NCI-H524 (cell line): ENCODE measurements at regions not wholly inside any gene's neighbourhood (a gene's known extent, or its start where the extent isn't known, plus 50 kb on each side); places are given as distances from the start of the nearest gene placed in this dataset.

Experiments
- DNase-seq, 2 experiments: peaks; one replicate each; lab custom pipeline; 2025; lab: John Stamatoyannopoulos, UW

DNA sequence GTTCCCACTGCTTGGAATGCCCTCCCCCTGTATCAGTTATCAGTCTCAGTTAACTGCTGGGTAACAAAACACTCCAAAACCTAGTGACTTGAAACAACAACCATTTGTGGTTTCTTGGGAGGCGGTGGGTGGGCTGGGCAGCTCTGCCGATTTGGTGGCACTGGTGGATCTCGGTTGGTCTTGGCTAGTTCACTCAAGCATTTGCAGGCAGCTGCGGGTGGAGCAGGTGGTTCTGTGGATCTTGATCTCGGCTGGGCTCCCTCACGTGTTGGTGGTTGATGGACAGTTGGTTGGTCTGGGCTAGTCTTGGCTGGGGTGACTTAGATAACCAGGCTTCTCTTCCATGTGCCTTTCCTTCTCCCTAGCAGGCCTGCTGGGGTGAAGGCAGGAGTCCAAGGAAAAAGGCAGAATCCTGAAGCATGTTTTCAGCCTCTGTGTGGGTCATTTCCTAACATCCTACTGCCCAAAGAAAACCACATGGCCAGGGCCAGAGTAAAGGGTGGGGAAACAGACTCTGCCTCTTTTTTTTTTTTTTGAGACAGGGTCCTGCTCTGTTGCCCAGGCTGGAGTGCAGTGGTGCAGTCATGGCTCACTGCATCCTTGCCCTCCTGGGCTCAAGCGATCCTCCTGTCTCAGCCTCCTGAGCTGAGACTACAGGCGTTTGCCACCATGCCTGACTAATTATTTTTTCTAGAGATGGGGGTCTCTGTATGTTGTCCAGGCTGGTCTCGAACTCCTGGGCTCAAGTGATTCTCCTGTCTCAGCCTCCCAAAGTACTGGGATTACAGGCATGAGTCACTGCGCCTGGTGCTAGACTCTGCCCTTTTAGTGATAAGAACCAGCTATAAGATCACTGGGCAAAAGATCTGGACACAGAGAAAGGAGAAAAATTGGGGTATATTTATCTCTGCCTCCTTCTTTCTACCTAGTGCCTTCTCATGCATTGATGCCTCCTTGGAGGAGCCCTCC lies 183.7 kb downstream of the RGS3 start:
- DNase-seq = no peak

DNA sequence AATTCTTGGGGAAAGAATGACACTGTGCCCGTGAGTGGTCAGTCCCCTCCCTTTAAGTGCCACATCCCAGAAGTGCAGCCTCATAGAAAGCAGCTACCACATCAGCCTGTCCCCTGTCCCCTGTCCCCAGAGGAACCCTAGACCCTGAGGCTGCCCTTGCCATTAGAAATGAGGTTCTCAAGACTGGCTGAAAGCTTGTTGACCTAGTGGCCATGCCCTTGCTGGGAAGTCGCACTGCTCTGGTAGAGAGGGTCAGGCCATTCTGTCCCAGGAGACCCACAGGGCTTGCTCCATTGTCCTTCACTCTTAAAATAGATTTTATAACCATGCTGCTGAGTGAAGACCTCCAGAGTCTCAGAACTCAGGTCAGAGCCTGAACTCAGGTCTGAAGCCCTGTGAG lies 184.5 kb downstream of the RGS3 start:
- no peak for DNase-seq

DNA sequence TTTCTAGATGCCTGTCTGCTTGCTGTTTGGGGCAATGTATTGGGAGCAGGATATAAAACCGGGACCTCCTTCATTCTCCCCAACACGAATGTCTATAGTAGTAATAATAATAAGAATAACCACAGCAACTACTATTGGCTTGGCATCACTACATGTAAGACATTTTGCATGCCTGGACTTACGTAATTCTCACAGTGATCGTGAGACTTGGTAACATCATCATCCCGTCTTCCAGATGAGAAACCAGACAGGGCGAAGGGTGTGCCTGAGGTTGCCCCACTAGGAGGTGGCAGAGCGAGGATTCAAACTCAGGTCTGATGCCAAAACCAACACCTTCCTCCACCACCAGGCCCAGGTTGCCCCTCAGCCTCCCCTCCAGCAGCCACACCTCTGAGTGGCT lies 185.1 kb downstream of the RGS3 start:
- DNase-seq = no peak

DNA sequence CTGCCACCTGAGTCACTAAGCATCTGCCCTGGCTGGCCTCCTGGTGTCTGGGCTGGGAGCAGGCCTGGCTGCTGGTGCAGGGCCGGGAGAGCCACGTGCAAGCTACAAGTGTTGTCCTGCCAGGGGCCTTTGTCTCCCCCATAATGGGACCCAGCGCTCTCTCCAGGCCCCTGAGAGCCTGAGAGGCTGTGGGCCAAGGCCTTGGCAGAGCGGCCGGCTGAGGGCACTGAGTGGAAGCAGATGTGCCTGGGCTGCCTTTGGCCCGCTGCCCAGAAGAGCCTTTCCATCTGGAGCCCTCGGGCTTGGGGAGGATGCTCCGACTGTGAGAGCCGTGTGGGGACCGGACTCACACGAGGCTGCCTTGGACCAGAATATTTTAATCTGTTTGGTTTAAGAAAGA lies 185.5 kb downstream of the RGS3 start:
- peak; percentile 92 to 98 for DNase-seq

DNA sequence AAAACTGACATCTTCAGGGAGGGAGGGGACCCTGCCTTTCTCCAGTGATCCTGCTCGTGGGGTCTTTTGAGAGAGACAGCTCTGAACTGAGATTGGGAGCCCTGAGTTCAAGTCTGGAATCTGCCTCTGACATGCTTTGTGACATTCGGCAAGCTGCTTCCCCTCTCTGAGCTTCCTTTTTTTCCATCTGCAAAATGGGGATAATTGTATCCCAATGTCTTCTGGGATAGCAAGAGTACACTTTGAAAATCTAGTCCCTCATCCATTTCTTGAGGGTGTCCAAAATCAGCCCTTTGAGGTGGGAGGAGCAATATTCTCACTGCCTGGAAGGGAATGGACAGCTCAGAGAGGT lies 186.3 kb downstream of the RGS3 start:
- no peak for DNase-seq

DNA sequence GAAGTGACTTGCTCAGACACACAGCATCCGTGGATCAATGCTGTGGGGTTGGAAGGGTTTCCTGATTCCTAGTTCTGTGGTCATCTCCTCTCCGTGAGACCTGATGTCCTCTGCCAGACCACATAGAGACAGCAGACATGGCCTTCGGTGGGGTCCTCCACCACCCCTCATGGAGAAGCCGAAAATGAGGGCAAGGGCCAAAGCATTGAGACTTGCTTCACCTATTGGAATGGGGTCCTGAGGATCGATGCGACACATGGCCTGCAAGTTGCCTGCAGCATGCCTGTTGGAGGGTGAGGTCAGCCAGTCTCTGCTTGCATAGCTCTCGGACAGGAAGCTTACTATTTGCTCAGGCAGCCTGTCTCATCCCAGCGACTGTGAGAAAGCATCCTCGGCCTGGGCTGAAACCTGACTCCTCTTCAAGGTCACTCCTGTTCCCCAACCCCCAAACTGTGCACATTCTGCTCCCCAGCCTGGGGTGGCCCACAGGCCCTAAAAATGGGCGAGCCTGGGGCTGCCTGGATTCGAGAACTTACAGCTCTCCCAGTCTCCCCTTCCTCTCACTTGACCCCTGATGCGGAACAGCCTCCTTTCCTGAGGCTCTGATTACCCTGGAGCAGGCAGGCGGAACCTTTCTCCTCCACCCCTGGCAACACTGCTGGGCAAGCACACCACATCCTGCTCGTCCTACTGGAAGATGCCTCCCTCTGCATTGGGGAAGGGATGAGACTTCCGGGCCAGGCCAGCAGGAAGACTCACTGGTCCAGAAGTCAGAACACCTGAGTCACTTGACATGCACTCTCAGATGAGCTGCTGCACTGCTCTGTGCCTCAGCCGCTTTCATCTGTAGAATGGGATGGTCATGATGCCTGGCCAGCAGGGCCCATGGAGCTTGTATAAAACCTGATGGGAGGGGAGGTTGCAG lies 186.9 kb downstream of the RGS3 start:
- DNase-seq = peak in 1 of 2 experiments; percentile 59

DNA sequence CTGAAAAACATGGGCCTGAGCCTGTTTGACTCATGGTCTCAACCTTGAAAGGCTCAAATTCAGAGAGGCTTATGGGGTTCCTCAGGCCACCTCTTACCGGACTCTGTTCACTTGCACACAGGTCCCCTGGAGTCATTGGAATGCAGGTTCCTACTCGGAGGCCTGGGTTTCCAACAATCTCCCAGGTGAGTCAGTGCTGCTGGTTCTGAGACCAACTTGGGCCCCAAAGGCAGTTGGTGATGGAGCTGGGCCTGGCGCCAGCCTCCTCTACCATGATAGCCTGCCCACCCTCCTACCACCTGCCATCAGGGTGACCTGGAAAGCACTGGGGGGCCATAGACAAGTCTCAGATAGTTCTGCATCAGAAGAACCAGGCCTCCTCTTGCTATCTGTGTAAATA lies 188.4 kb downstream of the RGS3 start:
- no peak for DNase-seq

DNA sequence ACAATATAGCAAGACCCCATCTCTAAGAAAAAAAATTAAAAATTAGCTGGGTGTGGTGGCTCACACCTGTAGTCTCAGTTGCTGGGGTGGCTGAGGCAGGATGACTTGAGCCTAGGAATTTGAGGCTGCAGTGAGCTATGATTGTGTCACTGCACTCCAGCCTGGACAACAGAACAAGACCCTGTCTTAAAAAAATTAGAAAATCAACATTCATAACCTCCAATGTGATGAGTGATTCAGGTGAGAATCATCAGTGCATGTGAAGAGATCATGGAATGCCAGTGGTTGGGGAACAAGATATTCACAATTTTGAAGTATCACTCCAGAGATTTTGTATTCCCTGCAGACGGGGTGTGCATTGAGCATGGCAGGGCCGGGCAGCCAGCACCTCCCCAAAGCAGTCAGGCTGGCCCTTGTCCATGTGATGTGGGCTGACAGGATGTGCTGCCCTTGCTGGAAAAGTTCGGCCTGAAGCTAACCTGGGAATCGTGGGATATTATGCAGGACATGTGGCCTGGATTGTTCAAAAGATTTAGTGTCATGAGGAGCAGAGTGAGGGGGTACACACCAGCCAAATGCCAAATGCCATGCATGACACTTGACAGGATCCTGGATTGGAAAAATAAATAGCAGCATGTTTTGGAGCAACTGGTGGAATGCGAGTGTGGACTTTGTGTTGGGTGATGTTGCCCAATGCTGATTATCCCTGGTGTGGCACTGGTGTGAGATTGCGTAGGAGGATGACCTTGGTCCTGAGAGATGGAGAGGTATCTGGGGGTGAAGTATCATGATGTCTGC lies 189.0 kb downstream of the RGS3 start:
- no peak for DNase-seq

DNA sequence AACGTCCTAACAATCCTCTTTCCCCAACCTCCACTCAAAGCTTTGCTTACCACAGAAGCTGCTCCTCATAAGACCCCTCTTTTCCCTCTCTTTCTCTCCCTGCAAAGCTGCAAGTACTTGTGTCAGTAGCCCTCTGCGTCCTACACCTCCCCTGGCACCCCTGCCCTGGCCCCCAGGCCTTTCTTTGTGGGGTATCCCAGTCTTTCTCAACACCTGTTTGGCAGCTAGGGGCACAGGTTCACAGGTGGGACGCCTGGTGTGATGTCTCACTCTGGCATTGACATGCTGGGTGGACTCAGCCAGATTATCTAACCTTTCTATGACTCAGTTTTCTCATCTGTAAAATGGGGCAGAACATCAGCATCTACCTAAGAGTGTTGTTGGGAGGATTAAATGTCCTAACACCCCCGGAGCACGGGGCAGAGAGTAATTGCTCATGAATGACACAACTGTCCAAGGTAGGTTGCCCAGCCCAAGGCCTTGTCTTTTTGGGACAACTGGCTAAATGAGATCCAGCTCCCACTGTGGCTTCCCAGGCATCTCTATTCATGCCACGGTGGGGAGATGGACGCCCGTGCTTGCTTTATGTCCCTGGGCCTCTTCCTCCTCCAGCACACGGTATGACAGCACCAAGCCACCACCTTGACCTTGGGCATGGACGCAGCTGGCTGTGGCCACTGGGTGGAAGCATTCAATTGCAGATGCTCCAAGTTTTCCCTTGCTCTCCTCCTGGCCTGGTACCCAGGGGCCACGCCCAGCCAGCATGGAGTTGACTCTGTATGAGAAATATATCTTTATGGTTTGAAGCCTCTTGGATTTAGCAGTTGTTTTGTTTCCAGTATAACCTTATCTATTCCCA lies 190.4 kb downstream of the RGS3 start:
- DNase-seq = no peak

DNA sequence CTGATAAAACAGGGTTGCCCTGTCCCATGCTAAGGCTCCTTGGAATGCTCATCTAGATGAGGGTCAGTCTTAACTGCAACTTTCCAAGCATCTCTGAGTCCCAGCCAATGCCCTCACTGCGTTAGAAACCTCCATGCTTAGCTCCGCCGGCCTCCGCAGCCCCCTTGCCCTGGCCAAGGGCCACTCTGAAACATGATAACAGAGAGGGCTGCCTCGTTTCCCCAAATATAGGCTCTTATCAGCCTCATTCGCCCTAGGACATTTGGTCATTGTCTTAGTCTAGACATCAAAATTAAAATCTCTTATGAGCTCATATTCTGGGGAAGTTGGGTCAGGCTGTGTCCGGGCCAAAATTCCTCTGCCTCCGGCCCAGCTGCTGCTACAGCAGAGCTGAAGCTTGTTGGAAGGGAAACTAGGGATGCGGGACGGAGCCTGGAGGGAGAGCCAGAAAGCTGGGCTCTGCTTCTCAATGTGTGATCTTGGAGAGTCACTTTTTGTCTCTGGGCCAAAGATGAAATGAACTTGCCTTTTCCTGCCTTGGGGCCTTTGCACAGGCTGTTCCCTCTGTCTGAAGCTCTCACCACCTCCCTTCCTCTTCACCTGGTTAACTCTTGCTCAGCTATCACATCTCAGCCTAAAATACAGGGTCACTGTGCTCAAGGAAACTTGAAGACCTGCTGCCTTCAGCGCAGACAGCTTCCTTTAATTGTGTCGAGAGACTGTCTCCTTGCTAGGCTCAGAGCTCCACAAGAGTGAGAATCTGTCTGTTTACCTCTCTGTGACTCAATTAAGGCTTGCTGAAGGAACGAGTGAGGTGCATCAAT lies 191.3 kb downstream of the RGS3 start:
- DNase-seq = no peak

DNA sequence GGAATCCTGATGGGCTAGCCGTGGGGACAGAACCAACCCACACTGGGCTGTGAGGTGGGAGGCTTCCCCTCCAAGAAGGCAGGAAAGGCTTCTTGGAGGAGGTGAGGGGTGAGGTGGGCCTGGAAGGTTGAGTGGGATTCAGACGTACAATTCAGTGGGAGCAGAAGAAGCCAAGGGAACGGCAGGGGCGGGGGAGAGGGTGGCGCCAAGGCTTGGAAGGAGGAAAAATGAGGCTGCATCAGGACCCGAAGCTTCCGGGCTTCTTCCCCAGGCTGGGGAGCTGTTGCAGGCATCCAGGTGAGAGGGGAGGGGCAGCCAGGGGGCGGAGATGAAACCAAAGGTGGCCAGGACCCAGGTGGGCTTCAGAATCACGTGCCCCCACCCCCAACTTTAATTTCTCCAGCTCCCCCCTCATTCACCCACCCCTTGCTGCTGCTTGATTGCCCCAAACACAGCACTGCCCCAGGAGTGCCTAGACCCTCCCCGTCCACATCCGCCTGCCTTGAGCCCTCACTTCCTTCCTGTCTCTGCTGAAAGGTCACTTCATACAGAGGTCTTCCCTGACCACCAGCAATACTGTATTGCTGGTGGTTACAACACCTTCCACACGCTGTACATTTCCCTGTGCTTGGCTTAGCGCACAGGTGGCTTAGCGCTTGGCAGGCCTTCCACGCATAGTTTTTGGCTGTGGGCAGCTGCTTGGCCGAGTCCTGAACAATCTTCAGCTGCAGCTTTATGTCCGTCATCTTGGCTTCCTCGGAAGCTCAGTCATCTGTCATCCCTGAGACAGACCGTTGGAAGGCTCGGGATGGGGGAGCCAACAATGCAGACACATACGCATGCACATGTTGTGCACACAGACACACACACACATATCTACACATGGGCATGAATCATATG lies 193.5 kb downstream of the RGS3 start:
- no peak for DNase-seq

DNA sequence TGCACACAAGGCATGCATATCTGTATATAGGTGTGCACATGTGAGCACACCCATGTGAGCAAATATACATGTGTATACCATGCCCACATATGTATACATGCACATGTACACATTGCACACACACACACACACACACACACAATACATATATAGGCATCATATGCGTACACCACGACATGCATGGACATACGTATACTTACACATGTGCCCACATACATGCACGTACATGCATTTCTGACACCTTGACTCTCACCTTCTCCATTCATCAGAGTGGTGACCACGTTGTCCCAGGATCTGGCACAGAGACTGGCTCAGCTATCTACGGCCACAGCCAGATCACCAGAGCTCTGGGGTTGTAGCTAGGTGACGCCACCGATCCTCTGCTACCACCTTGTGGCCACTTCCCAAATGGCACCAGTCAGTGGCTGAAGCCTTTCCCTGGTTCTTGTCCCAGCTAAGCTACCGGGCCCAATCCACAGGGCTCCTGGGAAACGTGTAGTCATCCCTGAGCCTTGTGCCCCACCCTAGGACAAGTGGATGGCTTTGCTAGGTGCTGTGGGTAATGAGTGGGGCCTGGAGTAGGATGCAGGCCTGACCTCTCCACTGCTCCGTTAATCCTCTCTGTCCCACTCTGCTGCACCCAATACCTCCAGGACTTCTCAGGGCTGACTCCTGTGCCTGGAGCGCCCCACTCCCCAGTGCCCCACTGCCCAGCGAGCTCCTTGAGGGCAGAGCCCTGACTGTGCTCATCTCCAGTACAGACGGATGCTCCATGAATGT lies 194.4 kb downstream of the RGS3 start:
- DNase-seq = peak; percentile 79 to 89

DNA sequence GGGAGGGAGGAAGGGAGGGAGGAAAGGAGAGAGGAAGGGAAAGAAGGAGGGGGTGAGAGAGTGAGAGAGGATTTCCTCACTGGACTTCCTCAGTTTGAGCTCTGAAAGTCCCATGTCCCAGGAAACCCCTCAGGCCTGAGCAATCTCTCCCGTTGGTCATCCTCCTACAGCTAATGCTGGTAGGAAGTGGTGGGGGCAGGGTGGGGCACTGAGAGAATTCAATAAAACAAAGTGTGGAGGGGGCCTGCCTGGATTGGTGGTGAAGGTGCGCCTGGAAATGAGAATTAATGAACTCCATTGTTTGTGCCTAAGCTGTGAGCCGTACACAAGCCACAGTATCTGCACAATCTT lies 195.0 kb downstream of the RGS3 start:
- DNase-seq = no peak

DNA sequence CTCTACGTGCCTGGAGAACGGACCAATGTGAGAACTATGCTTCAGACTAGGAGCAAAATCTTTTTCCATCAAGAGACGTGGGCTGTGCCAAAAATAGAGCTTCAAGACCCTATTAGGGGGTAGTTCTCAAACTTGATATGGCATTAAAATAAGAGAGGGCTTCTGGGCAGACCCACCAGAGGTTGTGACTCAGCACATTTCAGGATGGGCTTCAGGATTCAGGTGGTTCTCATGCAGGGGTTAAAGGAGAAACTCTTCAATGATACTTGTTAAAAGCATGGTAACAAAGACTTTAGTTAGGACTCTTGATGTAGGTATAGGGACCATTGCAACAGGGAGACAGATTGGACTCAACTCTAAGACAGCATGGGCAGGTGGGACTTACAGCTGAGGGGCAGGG lies 195.5 kb downstream of the RGS3 start:
- no peak for DNase-seq

DNA sequence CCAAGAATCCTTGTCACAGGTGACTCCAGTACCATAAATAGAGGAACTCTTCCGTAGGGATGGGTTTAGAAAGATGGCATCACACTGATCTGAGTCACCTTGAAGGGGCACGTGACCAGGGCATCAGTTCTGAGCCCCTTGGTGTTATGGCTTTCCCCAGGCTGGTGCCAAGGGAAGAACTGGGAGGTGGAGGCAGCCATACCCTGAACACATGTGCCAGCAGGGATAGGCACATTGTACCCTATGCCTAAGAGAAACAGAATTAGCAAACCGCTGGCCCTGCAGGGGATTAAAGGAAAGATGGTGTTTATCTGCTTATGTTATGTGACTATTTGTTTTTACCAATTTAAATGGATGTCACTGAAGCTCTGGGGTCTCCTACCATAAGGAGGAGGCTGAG lies 196.2 kb downstream of the RGS3 start:
- DNase-seq = no peak

DNA sequence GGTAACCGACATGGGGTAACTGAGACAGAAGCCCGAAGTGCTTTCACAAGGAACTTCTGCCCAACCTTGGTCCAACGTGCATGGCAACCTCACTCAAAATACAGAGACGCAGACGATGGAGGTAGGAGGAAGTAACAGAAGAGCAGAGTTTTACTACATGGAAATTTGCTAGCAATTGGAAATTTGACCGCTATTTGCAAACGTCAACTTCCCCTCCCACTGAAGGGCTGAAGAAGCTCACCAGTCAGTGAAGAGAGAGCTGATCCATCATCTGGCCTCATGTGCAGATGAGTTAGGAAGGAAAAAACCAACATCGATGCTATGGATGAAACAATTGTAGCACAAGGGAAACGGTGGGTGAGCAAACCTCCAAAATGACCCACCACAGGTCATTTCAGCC lies 196.7 kb downstream of the RGS3 start:
- DNase-seq = no peak

DNA sequence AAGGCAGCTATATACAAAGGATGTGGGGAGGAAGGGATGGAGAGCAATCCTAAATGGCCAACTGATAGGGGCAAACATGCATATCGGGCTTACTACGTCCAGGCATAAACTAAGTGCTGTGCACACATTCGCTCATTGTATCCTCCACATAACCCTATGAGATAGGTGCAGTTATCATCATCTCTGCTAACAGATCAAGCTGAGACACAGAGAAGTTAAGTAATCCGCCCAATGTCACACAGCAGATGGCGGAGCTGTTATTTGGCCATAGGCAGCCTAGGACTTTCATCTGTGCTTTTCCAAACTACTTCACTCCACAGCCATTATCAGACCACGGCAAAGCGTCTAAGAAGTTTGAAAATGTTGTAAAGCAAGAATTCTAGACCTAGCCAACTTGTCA lies 197.5 kb downstream of the RGS3 start:
- no peak for DNase-seq

DNA sequence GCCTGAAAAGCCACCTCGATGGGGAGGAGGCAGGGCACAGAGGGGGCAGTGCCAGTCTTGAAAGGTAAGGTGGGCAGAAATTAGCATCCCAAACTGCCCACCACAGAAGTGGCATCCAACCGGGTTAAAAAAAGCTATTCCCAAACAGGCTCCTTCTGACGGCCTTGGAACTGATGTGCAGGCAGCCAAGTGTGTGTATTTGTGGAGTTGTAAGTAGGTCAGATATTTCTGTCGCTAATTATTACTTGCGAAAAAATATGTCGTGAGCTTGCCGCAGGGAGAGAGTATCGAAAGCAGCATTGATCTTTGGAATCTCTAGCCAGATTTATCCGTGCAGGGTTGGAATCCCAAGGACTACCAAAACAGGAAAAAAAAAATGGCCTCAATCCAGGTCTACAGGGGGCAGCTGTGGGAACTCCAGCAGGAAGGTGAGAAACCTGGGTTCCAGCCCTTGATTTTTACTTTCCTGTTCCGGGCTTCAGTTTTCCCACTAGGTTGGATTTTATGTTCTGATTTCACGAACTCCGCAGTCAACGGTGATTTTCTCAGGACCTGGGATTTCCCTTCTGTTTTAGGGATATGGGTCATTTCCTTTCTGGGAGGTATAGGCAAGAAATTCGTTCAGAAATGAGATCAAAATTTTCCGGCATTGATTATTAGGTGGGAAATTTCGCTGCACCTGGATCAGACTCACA lies 200.8 kb downstream of the RGS3 start:
- DNase-seq = no peak
